GM13977 (cell line): ENCODE measurements at regions not wholly inside any gene's neighbourhood (a gene's known extent, or its start where the extent isn't known, plus 50 kb on each side); places are given as distances from the start of the nearest gene placed in this dataset.

Experiments used
- DNase-seq: peaks from one replicate; pipeline ENCODE4 v3.0.0; 2012; ENCODE audit warnings: low spot score
- in situ Hi-C: fragments of 300-500 bp; cut with MboI; formaldehyde crosslinking; loops from one replicate; pipeline ENCODE4 v1.12.0; 2022; ENCODE audit warnings: low sequenced_read_pairs, low pct_unique_long_range_greater_than_20kb, mixed read lengths, inconsistent platforms; ENCODE audit not compliant: unreplicated experiment
- TF ChIP-seq, protein P1 (sequence below): IDR thresholded peaks from 2 replicates; pipeline ENCODE4 v1.5.1; 2012; ENCODE audit warnings: mild to moderate bottlenecking, control low read depth; ENCODE audit not compliant: insufficient read depth; ENCODE audit errors: extremely low read depth, missing control alignments

- TF ChIP-seq, protein P1, sequence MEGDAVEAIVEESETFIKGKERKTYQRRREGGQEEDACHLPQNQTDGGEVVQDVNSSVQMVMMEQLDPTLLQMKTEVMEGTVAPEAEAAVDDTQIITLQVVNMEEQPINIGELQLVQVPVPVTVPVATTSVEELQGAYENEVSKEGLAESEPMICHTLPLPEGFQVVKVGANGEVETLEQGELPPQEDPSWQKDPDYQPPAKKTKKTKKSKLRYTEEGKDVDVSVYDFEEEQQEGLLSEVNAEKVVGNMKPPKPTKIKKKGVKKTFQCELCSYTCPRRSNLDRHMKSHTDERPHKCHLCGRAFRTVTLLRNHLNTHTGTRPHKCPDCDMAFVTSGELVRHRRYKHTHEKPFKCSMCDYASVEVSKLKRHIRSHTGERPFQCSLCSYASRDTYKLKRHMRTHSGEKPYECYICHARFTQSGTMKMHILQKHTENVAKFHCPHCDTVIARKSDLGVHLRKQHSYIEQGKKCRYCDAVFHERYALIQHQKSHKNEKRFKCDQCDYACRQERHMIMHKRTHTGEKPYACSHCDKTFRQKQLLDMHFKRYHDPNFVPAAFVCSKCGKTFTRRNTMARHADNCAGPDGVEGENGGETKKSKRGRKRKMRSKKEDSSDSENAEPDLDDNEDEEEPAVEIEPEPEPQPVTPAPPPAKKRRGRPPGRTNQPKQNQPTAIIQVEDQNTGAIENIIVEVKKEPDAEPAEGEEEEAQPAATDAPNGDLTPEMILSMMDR: no peak
- DNase-seq: no peak
Measured at GRCh38 chr22:48153726-48154125, 1391.3 kb downstream of the TBC1D22A start.

DNA sequence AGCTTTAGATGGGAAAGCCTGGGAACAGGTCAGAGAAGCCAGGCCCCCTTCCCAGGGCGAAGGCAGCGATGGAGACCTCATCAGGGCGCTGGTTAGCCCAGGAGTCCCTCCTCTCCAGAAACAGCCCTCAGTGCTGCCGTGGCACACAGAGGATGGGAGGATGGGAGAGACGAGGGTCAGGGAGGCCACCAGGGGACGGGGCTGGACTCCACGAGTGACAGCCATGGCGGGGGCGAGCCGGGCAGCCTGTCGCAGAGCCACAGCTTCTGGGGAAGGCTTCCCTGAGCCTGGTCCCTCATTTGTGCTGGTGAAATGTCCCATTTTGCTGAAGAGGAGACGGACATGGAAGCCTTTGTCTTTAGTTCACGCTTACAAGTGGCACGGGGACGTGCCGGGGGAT, 1390.5 kb downstream of the TBC1D22A start:
- TF ChIP-seq, protein P1: no peak
- in situ Hi-C loops: no loop called here
- DNase-seq: no peak

More at GRCh38 chr22:48153726-48154125, 1391.3 kb downstream of the TBC1D22A start:
- in situ Hi-C loops: no loop called here

GRCh38 chr22:48152164-48152775, 1389.8 kb downstream of the TBC1D22A start:
- in situ Hi-C loops: no loop called here
- TF ChIP-seq, protein P1: no peak
- no peak for DNase-seq

DNA sequence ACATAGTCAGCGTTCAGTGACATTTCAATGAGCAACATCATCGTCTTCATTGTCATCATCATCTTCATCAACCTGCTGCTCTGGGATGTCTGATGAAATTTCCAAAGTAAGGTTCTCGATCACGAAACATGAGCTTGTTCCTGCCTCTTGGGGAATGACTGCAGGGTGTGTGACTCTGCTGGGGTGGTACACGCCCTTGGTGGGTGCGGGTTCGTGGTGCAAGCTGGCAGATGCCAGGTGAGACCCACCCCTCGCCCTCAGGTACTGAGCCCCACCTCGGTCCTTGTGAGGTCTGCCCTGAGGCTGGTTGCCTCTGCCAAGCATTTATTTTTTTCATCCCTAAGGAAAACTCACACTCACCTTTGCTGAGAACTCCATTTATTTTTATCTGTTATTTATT, 1389.2 kb downstream of the TBC1D22A start:
- no peak for DNase-seq
- in situ Hi-C loops: no loop called here
- TF ChIP-seq, protein P1: no peak

GRCh38 chr22:48147831-48148230, 1385.4 kb downstream of the TBC1D22A start:
- DNase-seq: no peak
- TF ChIP-seq, protein P1: no peak

GRCh38 chr22:48147404-48147803, 1385.0 kb downstream of the TBC1D22A start:
- no peak for DNase-seq
- TF ChIP-seq, protein P1: no peak
- in situ Hi-C loops: no loop called here

More at GRCh38 chr22:48147831-48148230, 1385.4 kb downstream of the TBC1D22A start:
- in situ Hi-C loops: no loop called here
